A673 (cell line): ENCODE measurements at regions not wholly inside any gene's neighbourhood (a gene's known extent, or its start where the extent isn't known, plus 50 kb on each side); places are given as distances from the start of the nearest gene placed in this dataset.

Source experiments
- BruUV-seq: library from RNA; stranded (reverse); fragments of 400-500 nt; replicated peaks from 2 replicates; lab custom pipeline; 2021; lab: Mats Ljungman, UMichigan
- CTCF ChIA-PET: fragments of 300-600 bp; sonication (Branson Sonifier 250); formaldehyde crosslinking; loops from one replicate; lab custom pipeline; 2022; ENCODE audit warnings: antibody characterized with exemption; lab: Charles Lee
- POLR2A ChIA-PET: fragments of 300-600 bp; sonication (Branson Sonifier 250); formaldehyde crosslinking; loops from one replicate; lab custom pipeline; 2022; ENCODE audit warnings: antibody characterized with exemption; ENCODE audit not compliant: low non-redundant PET; lab: Charles Lee
- DNase-seq: peaks from one replicate; pipeline ENCODE4 v3.0.0-alpha.2; 2015; ENCODE audit warnings: low spot score
- H3K27ac ChIP-seq: fragments of 200-600 bp; sonication (generic); 2 replicates; pipeline ENCODE4 v1.5.1; 2016; ENCODE audit warnings: mixed run types, low read depth, mild to moderate bottlenecking, mixed read lengths, antibody characterized with exemption, low read length; ENCODE audit not compliant: poor library complexity, severe bottlenecking
- H3K27me3 ChIP-seq: fragments of 200-600 bp; sonication (generic); replicated peaks from 2 replicates; pipeline ENCODE4 v1.6.1; 2017; ENCODE audit warnings: mixed run types, low read depth, mild to moderate bottlenecking, mixed read lengths, antibody characterized with exemption, low read length; ENCODE audit not compliant: insufficient read depth, poor library complexity
- H3K36me3 ChIP-seq: fragments of 200-600 bp; sonication (generic); 2 replicates; pipeline ENCODE4 v1.6.1; 2016; ENCODE audit warnings: mixed run types, mild to moderate bottlenecking, mixed read lengths, antibody characterized with exemption, low read length; ENCODE audit not compliant: insufficient read depth, poor library complexity, severe bottlenecking
- H3K4me1 ChIP-seq: fragments of 200-600 bp; sonication (generic); 2 replicates; pipeline ENCODE4 v1.6.1; 2017; ENCODE audit warnings: mixed run types, mild to moderate bottlenecking, mixed read lengths, antibody characterized with exemption, low read length; ENCODE audit not compliant: insufficient read depth, poor library complexity, severe bottlenecking
- H3K4me3 ChIP-seq: fragments of 200-600 bp; sonication (generic); 2 replicates; pipeline ENCODE4 v1.5.1; 2016; ENCODE audit warnings: low read depth, mixed run types, mild to moderate bottlenecking, mixed read lengths, low read length; ENCODE audit not compliant: poor library complexity, severe bottlenecking
- H3K9me3 ChIP-seq: fragments of 200-600 bp; sonication (generic); 2 replicates; pipeline ENCODE4 v1.6.1; 2016; ENCODE audit warnings: mixed run types, low read depth, mild to moderate bottlenecking, mixed read lengths, antibody characterized with exemption, low read length; ENCODE audit not compliant: poor library complexity, severe bottlenecking
- EZH2 ChIP-seq: fragments of 200-600 bp; sonication (generic); IDR thresholded peaks from 2 replicates; pipeline ENCODE4 v1.6.1; 2017; ENCODE audit warnings: borderline replicate concordance, low read depth, mild to moderate bottlenecking, mixed read lengths, antibody characterized with exemption, low read length; ENCODE audit not compliant: poor library complexity, severe bottlenecking
- intact Hi-C: fragments of 100-400 bp; cut with micrococcal nuclease; formaldehyde crosslinking; loops from one replicate; pipeline ENCODE4 v1.10.0; 2022; ENCODE audit not compliant: unreplicated experiment
- TF ChIP-seq, protein P1 (sequence below): fragments of 300-800, 200-600 bp; sonication (generic); conservative IDR thresholded peaks from 2 replicates; pipeline ENCODE4 v1.5.1; 2017; ENCODE audit warnings: low read depth, mild to moderate bottlenecking, antibody characterized with exemption, low read length, moderate library complexity, mixed read lengths

DNA sequence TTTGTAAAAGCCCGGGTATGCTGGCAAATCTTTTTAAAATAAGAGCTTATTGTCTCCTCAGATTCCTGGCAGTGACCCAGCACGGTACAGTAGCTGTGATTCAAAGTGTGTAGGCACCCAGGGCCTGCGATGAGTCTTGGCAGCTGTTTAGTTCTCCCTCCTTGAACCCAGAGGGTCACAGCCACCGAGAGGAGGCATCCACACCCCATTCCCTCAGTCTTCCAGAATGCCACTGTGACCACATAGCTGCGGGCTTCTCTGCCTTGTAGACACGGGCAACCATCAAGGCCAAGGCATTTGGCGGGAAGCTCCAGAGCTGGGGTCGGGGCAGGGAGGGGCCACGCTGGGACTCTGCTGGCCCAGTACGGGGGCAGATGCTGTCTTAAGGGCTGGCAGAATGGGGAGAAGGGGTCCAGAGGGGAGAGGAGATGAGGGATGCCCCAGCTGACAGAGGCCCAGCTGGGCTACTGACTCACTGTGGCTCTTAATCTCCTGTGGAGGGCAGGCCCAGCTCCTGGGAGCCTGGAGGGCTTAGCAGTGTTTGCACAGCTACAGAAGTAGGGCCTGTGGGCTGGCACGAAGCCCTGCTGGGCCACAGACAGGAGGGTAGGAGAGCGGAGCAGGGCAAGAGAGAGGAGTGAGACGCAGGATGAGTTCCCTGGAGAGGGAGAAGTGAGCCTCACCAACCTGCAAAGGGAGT lies 68.8 kb upstream of the DLG1 start:
- H3K27ac ChIP-seq = no peak overlapping the region
- no TSS peak for BruUV-seq
- peak; percentile 54 for DNase-seq
- CTCF ChIA-PET = interaction anchor here (0.6 kb wide), 1 partner anchor 58 kb away, joined by 3 read pairs; no protein-coding TSS in a partner anchor
- no peak overlapping the region for H3K4me3 ChIP-seq
- H3K27me3 ChIP-seq = no peaks in the 10 kb centered on the region
- TF ChIP-seq EZH2 = no peak
- TF ChIP-seq, protein P1, sequence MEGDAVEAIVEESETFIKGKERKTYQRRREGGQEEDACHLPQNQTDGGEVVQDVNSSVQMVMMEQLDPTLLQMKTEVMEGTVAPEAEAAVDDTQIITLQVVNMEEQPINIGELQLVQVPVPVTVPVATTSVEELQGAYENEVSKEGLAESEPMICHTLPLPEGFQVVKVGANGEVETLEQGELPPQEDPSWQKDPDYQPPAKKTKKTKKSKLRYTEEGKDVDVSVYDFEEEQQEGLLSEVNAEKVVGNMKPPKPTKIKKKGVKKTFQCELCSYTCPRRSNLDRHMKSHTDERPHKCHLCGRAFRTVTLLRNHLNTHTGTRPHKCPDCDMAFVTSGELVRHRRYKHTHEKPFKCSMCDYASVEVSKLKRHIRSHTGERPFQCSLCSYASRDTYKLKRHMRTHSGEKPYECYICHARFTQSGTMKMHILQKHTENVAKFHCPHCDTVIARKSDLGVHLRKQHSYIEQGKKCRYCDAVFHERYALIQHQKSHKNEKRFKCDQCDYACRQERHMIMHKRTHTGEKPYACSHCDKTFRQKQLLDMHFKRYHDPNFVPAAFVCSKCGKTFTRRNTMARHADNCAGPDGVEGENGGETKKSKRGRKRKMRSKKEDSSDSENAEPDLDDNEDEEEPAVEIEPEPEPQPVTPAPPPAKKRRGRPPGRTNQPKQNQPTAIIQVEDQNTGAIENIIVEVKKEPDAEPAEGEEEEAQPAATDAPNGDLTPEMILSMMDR = no peak
- H3K36me3 ChIP-seq = no peaks in the 10 kb centered on the region
- no peaks in the 10 kb centered on the region for H3K9me3 ChIP-seq
- POLR2A ChIA-PET = no interaction called here
- H3K4me1 ChIP-seq = peaks cover 23% of the 10 kb centered on the region
- intact Hi-C loops = no loop called here

DNA sequence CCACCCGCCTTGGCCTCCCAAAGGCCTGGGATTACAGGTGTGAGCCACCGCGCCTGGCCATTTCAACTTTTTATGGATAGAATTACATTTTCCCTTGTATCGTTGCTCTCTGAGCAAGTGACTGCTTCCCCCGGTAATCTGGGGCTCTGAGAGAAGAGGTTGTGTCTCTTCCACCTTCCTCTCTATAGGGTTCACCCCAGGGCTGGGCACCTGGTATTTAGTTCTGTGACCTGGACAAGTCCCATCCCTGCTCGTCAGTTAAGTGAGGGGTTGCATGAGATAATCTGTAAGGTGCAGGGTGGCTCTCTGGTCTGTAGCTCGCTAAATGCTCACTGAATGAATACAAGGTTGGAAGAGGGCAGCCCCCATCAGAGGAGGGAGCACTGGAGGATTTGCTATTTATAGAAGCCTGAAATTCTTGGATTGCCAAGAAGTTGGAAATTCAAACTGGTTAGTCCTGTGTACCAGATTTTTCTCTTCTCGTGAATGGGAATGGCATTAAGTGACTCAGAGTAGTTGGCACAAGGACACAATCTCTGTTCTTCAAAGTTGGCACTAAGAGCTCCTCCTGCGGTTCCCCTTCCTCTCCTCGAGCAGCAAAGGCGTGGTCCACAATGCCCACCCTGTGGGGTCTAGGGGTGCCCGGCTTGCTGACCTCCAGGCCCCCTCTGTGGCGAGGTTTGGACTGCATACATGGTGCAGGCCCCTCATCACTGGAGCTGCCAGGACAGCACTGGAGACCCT lies 68.1 kb upstream of the DLG1 start:
- no peaks in the 10 kb centered on the region for H3K9me3 ChIP-seq
- intact Hi-C loops = no loop called here
- no peak overlapping the region for H3K27ac ChIP-seq
- H3K36me3 ChIP-seq = no peaks in the 10 kb centered on the region
- DNase-seq = no peak
- CTCF ChIA-PET = no interaction called here
- POLR2A ChIA-PET = no interaction called here
- TF ChIP-seq, protein P1 = no peak
- no peak for TF ChIP-seq EZH2
- H3K4me3 ChIP-seq = no peak overlapping the region
- BruUV-seq = no TSS peak
- no peaks in the 10 kb centered on the region for H3K27me3 ChIP-seq
- H3K4me1 ChIP-seq = peaks cover 15% of the 10 kb centered on the region

DNA sequence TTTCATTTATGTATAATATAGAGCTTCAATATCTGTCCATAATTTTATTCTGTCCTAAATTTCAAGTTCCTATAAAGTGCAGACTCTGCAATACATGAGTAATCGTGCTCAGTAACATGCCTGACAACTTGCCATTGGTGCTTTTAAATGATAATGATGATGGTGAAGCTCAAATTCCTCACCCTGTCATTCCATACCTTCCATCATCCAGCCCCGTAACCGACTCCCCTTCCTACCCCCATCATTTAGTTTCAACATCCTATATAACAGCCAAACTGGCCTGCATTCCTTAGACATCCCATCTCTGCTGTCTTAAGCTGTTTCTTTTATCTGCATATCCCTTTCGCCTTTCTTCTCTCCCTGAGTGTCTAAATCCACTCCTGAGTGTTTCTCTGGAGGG lies 67.2 kb upstream of the DLG1 start:
- ChIA-PET POLR2A (no interaction called here), CTCF (no interaction called here)
- intact Hi-C loops = no loop called here
- TF ChIP-seq EZH2 = no peak
- TF ChIP-seq, protein P1 = no peak
- Histone ChIP-seq H3K9me3 (no peaks in the 10 kb centered on the region), H3K27me3 (no peaks in the 10 kb centered on the region), H3K4me1 (peaks cover 13% of the 10 kb centered on the region), H3K4me3 (no peak overlapping the region), H3K27ac (no peak overlapping the region), H3K36me3 (no peaks in the 10 kb centered on the region)
- DNase-seq = no peak
- no TSS peak for BruUV-seq
